Astrocyte of the spinal cord (primary cell): ENCODE measurements at regions not wholly inside any gene's neighbourhood (a gene's known extent, or its start where the extent isn't known, plus 50 kb on each side); places are given as distances from the start of the nearest gene placed in this dataset.

Source experiments
- DNase-seq: peaks from one replicate; pipeline ENCODE4 v3.0.0; 2011; ENCODE audit warnings: low read depth, low spot score
- H3K4me3 ChIP-seq: 2 replicates; pipeline ENCODE4 v1.5.1; 2011; ENCODE audit warnings: low read depth, mild to moderate bottlenecking, low read length, moderate library complexity
- in situ Hi-C: cut with HindIII; loops from 2 replicates; pipeline ENCODE4 v1.10.0; 2017; ENCODE audit warnings: low sequenced_read_pairs
- TF ChIP-seq, protein P1 (sequence below): IDR thresholded peaks from 2 replicates; pipeline ENCODE4 v1.5.1; 2012; ENCODE audit warnings: low read depth, mild to moderate bottlenecking, low read length, inconsistent platforms

DNA sequence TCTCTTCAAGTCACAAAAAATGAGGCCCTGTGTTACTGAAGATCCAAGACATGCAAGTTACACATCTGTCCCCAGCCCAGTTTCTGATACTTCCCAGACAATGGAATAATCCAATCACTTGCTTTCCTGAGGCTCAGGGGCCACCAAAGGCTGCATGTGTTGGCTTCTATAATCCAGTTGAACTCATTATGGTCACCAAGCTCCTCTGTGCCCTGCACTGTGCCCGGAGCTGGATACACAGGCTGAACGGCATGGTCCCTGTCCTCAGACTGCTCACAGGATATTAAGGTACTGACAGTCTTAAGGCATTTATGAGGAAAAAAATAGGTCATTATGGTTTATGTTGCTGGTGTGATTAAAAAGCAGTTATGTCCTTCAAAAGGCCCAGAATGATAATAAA lies 117.0 kb upstream of the SYT6 start:
- no peak for DNase-seq
- in situ Hi-C loops, result no loop called here
- H3K4me3 ChIP-seq, result no peak overlapping the region
- TF ChIP-seq, protein P1, sequence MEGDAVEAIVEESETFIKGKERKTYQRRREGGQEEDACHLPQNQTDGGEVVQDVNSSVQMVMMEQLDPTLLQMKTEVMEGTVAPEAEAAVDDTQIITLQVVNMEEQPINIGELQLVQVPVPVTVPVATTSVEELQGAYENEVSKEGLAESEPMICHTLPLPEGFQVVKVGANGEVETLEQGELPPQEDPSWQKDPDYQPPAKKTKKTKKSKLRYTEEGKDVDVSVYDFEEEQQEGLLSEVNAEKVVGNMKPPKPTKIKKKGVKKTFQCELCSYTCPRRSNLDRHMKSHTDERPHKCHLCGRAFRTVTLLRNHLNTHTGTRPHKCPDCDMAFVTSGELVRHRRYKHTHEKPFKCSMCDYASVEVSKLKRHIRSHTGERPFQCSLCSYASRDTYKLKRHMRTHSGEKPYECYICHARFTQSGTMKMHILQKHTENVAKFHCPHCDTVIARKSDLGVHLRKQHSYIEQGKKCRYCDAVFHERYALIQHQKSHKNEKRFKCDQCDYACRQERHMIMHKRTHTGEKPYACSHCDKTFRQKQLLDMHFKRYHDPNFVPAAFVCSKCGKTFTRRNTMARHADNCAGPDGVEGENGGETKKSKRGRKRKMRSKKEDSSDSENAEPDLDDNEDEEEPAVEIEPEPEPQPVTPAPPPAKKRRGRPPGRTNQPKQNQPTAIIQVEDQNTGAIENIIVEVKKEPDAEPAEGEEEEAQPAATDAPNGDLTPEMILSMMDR, result no peak

DNA sequence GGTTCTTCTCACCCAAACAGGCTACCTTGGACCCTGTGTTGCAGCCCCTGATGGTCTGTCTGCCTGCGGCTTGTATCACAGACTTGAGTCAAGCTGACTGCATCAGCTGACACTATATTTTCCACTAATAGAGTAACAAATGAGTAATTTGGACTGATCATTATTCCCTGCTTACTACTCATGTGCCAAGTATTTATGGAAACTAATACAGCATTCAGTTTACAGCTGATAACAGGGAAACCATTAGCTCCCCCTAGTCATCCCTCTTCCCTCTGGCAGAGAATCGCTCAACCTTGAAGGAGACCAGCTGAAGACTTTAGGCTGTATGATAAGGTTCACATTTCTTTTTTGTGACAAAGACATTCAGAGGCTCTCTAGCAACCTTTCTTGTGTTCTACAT lies 116.6 kb upstream of the SYT6 start:
- in situ Hi-C loops, result no loop called here
- DNase-seq, result no peak
- H3K4me3 ChIP-seq, result no peak overlapping the region
- TF ChIP-seq, protein P1, result no peak

DNA sequence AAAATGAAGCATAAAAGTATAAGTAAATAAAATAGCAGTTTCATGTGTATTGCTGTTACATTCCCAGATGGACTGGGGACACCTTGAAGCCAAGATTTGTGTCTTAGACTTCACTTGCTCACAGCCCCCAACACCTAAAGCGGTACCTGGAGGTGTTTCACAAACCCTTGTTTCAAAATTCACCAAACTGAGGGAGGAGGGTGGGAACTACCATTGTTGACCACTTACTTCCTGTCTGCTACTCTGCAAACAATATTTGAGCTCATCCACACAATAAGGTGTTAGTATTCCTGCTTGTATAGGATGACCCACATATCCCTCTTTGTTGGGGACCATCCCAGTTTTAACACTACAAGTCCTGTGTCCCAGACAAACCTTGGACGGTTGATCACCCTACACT lies 115.9 kb upstream of the SYT6 start:
- H3K4me3 ChIP-seq, result no peak overlapping the region
- in situ Hi-C loops, result no loop called here
- TF ChIP-seq, protein P1, result no peak
- DNase-seq, result no peak

DNA sequence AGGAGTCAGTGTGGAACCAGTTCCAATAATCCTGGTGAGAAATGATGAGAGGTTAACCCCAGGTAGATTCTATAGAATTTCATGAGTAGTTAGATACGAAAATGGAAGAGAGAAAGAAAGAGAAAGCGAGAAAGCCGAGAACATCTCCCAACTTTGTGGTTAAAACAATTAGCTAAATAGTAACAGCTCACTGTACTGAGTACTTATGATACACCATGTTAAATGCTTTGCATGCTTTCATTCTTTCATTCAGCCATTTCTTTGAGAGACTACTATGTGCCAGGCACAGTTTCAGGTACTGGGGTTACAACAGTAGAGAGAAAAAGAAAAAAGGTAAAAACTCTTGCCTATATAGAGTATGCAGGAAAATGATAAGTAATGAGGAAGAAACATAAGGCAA lies 109.7 kb upstream of the SYT6 start:
- TF ChIP-seq, protein P1, result no peak
- H3K4me3 ChIP-seq, result no peak overlapping the region
- in situ Hi-C loops, result no loop called here
- DNase-seq, result no peak

DNA sequence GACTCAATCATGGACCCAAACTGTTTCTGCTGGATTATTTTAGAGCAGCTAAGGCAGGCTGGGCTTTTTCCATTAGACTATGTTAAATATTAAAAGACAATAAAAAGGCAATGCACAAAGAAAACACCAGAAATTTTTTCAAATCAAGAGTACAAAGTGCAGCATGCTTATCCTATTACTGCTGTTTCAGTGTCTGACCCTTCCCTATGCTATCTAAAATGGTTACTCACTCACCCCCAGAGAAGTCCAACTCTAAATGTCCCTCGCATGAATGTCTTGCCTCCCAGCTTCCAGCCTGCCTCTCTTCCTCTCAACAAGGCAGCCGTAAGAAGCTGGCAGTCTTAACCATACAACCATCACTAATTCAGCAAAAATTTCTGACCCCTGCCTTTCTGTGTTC lies 108.7 kb upstream of the SYT6 start:
- in situ Hi-C loops, result no loop called here
- TF ChIP-seq, protein P1, result no peak
- H3K4me3 ChIP-seq, result no peak overlapping the region
- DNase-seq, result no peak

DNA sequence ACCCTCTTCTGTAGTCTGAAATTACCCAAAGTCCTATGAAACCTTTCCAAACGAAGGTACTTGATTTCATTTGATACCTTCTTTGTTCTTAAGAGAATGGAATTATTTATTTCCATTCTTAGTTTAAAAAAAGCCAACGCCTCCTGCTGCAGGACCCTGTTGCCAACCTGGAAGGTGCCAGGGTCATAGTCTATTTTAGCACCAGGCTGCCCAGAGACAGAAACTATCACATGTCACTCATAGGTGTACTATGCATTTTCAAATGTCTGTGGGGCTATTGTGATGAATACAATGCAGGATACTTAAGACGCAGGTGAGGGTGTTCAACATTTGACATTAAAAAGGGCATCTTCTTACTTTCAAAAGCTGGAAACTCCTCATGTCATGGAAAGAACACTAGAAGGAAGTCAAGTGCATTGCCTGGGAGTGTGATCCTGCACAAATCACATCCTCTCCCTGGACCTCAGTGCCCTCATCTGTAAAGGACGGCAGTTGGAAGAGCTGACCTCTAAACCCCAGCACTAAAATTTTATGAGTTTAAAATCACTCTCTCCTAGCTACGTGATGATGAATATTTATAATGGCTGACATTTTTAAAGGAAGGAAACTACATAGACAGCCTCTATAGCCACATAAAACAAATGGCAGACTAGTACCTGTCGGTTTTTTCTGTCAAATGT lies 107.3 kb upstream of the SYT6 start:
- H3K4me3 ChIP-seq, result no peak overlapping the region
- in situ Hi-C loops, result no loop called here
- TF ChIP-seq, protein P1, result no peak
- DNase-seq, result no peak
